HL-60 (cell line): ENCODE measurements at regions not wholly inside any gene's neighbourhood (a gene's known extent, or its start where the extent isn't known, plus 50 kb on each side); places are given as distances from the start of the nearest gene placed in this dataset.

Experiments
- DNase-seq, 2 experiments: peaks; one replicate each; pipeline ENCODE4 v3.0.0-alpha.2; 2010 to 2020; ENCODE audit warnings: low read depth in 1 of 2, low spot score in 1 of 2
- H3K27ac ChIP-seq: fragments of 250-450 bp; sonication (Bioruptor Pico); replicated peaks from 2 replicates; pipeline ENCODE4 v1.5.1; 2020; ENCODE audit warnings: mild to moderate bottlenecking, moderate library complexity
- H3K27me3 ChIP-seq: fragments of 250-450 bp; sonication (Bioruptor Pico); 2 replicates; pipeline ENCODE4 v1.5.1; 2021; ENCODE audit warnings: mild to moderate bottlenecking, moderate library complexity; ENCODE audit not compliant: insufficient read depth, poor library complexity, severe bottlenecking
- H3K4me3 ChIP-seq: replicated peaks from 2 replicates; pipeline ENCODE4 v1.5.1; 2011; ENCODE audit warnings: mild to moderate bottlenecking, control low read depth, low read length; ENCODE audit not compliant: insufficient read depth
- CTCF ChIP-seq: IDR thresholded peaks from one replicate; pipeline ENCODE4 v1.5.1; 2011; ENCODE audit warnings: low read length, control low read depth, inconsistent platforms; ENCODE audit not compliant: insufficient read depth
- GABPA ChIP-seq: IDR thresholded peaks from 2 replicates; pipeline ENCODE4 v1.6.1; 2012; ENCODE audit warnings: low read depth
- POLR2AphosphoS5 ChIP-seq: IDR thresholded peaks from 2 replicates; pipeline ENCODE4 v1.6.1; 2012; ENCODE audit warnings: low read depth
- REST ChIP-seq: IDR thresholded peaks from 2 replicates; pipeline ENCODE4 v1.6.1; 2012; ENCODE audit warnings: low read depth; ENCODE audit not compliant: insufficient replicate concordance
- SPI1 ChIP-seq: IDR thresholded peaks from 2 replicates; pipeline ENCODE4 v1.6.1; 2012; ENCODE audit warnings: low read depth, mild to moderate bottlenecking, borderline replicate concordance

- H3K27ac ChIP-seq: no peak overlapping the region
- no peak overlapping the region for H3K4me3 ChIP-seq
- TF ChIP-seq GABPA (no peak), SPI1 (no peak), POLR2AphosphoS5 (no peak), CTCF (no peak), REST (no peak)
- no peaks in the 10 kb centered on the region for H3K27me3 ChIP-seq
- no peak for DNase-seq
Measured at GRCh38 chr3:23105048-23105447, 98.1 kb upstream of the UBE2E2 start.

DNA sequence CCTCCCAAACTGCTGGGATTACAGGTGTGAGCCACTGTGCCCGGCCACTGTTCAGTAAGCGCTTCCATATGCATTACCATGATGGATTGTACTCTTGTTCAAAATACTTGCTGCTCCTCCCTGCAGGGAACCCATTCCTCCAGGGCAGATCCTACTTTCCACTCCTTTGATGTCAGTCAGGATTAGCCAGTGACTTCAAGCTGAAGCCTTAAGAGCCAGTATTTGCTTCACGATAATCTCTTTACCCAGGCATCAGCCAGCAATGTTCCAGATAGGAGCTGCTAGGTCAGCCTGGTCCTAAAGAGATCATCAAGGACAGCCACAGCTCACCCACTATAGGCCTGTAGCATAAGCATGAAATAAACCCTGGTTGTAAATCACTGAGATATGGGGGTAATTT, 96.5 kb upstream of the UBE2E2 start:
- no peak overlapping the region for H3K27ac ChIP-seq
- H3K4me3 ChIP-seq: no peak overlapping the region
- H3K27me3 ChIP-seq: no peaks in the 10 kb centered on the region
- TF ChIP-seq SPI1 (no peak), POLR2AphosphoS5 (no peak), REST (no peak), GABPA (no peak), CTCF (no peak)
- DNase-seq: no peak

DNA sequence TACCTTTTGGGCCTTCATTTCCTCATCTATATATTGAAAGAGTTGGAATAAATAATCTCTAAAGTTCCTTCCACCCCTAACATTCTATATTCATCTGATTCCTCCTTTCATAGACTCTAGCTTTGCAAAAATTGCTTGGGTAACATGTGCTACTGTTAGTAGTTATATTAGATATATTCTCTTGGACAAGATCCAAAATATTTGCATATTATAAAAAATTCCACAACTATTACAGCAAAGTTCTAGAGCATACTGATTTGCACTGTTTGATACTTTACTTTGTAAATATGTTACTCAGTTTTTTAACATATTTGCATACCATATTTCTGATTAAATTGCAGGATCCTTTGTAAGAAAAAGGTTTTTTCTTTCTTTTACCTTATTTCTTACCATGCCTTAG, 95.9 kb upstream of the UBE2E2 start:
- TF ChIP-seq REST (no peak), CTCF (no peak), POLR2AphosphoS5 (no peak), SPI1 (no peak), GABPA (no peak)
- Histone ChIP-seq H3K27ac (no peak overlapping the region), H3K4me3 (no peak overlapping the region), H3K27me3 (no peaks in the 10 kb centered on the region)
- no peak for DNase-seq
